IMR-90 (cell line): ENCODE measurements at regions not wholly inside any gene's neighbourhood (a gene's known extent, or its start where the extent isn't known, plus 50 kb on each side); places are given as distances from the start of the nearest gene placed in this dataset.

Experiments used
- ATAC-seq: fragments of 200-7000 bp; cut with Tn5 transposase; 2 replicates; pipeline ENCODE4 v1.9.1; 2020; ENCODE audit warnings: low read depth, mild to moderate bottlenecking, moderate library complexity
- BruUV-seq: library from RNA; stranded (reverse); fragments of 400-500 nt; replicated peaks from 2 replicates; lab custom pipeline; 2021; lab: Mats Ljungman, UMichigan
- CTCF ChIA-PET: fragments of 300-600 bp; formaldehyde crosslinking; extraction: SDS; loops from one replicate; lab custom pipeline; 2021; ENCODE audit warnings: antibody characterized with exemption; lab: Yijun Ruan, JAX
- POLR2A ChIA-PET: fragments of 300-600 bp; sonication (Branson Sonifier 250); formaldehyde crosslinking; loops from one replicate; lab custom pipeline; 2022; ENCODE audit warnings: antibody characterized with exemption; ENCODE audit not compliant: unreplicated experiment; lab: Charles Lee
- DNase-seq: peaks from one replicate; pipeline ENCODE4 v3.0.0; 2013
- H2AFZ ChIP-seq: replicated peaks from 2 replicates; pipeline ENCODE3; 2013; ENCODE audit warnings: low read length, mild to moderate bottlenecking; ENCODE audit not compliant: poor library complexity
- H2AK5ac ChIP-seq: 2 replicates; pipeline ENCODE4 v1.6.1; 2013; ENCODE audit warnings: low read depth, low read length, inconsistent platforms
- H2AK9ac ChIP-seq: replicated peaks from 2 replicates; pipeline ENCODE3; 2013; ENCODE audit warnings: mild to moderate bottlenecking, low read depth, low read length, moderate library complexity; ENCODE audit not compliant: poor library complexity
- H2BK120ac ChIP-seq: 2 replicates; pipeline ENCODE4 v1.6.1; 2013; ENCODE audit warnings: low read depth, low read length, inconsistent platforms
- H2BK15ac ChIP-seq: 3 replicates; pipeline ENCODE4 v1.6.1; 2013; ENCODE audit warnings: low read depth, low read length, inconsistent platforms
- H2BK20ac ChIP-seq: 2 replicates; pipeline ENCODE4 v1.6.1; 2013; ENCODE audit warnings: low read depth, mild to moderate bottlenecking, inconsistent platforms, low read length, moderate library complexity
- H2BK5ac ChIP-seq: 2 replicates; pipeline ENCODE4 v1.6.1; 2013; ENCODE audit warnings: mild to moderate bottlenecking, low read depth, low read length, inconsistent platforms; ENCODE audit not compliant: poor library complexity, severe bottlenecking
- H3K14ac ChIP-seq: replicated peaks from 2 replicates; pipeline ENCODE4 v1.6.1; 2013; ENCODE audit warnings: low read depth, low read length, inconsistent platforms
- H3K18ac ChIP-seq: 2 replicates; pipeline ENCODE4 v1.6.1; 2013; ENCODE audit warnings: low read depth, low read length, control low read depth
- H3K23ac ChIP-seq: 2 replicates; pipeline ENCODE4 v1.6.1; 2013; ENCODE audit warnings: low read depth, low read length, inconsistent platforms
- H3K27ac ChIP-seq: 2 replicates; pipeline ENCODE4 v1.5.1; 2013; ENCODE audit warnings: mild to moderate bottlenecking, control low read depth, low read length; ENCODE audit not compliant: insufficient read depth
- H3K27me3 ChIP-seq: 2 replicates; pipeline ENCODE4 v1.6.1; 2013; ENCODE audit warnings: low read length; ENCODE audit not compliant: control insufficient read depth, insufficient read depth
- H3K36me3 ChIP-seq: 2 replicates; pipeline ENCODE4 v1.6.1; 2013; ENCODE audit warnings: low read length, mixed read lengths; ENCODE audit not compliant: control insufficient read depth, insufficient read depth
- H3K4ac ChIP-seq: 2 replicates; pipeline ENCODE4 v1.6.1; 2013; ENCODE audit warnings: low read depth, low read length, inconsistent platforms
- H3K4me1 ChIP-seq: 2 replicates; pipeline ENCODE4 v1.6.1; 2013; ENCODE audit warnings: low read length, mixed read lengths; ENCODE audit not compliant: control insufficient read depth, insufficient read depth
- H3K4me2 ChIP-seq: 2 replicates; pipeline ENCODE4 v1.6.1; 2013; ENCODE audit warnings: low read depth, mild to moderate bottlenecking, control low read depth, low read length, moderate library complexity
- H3K4me3 ChIP-seq: 2 replicates; pipeline ENCODE4 v1.5.1; 2013; ENCODE audit warnings: low read depth, mild to moderate bottlenecking, control low read depth, low read length, moderate library complexity; ENCODE audit not compliant: insufficient read depth
- H3K56ac ChIP-seq: 2 replicates; pipeline ENCODE4 v1.6.1; 2013; ENCODE audit warnings: low read length, inconsistent platforms; ENCODE audit not compliant: insufficient read depth; ENCODE audit errors: extremely low read depth
- H3K79me1 ChIP-seq, 2 experiments: 2 replicates each; pipeline ENCODE4 v1.6.1; 2013; ENCODE audit warnings: low read length in 2 of 2, inconsistent platforms in 1 of 2, low read depth in 1 of 2
- H3K9ac ChIP-seq: 2 replicates; pipeline ENCODE4 v1.6.1; 2013; ENCODE audit warnings: low read depth, low read length, control low read depth
- H3K9me1 ChIP-seq: 2 replicates; pipeline ENCODE4 v1.6.1; 2013; ENCODE audit warnings: low read length, inconsistent platforms; ENCODE audit not compliant: insufficient read depth
- H3K9me3 ChIP-seq: 2 replicates; pipeline ENCODE4 v1.6.1; 2013; ENCODE audit warnings: low read length; ENCODE audit not compliant: control insufficient read depth, insufficient read depth
- H4K20me1 ChIP-seq: 2 replicates; pipeline ENCODE4 v1.6.1; 2013; ENCODE audit warnings: low read length, inconsistent platforms; ENCODE audit not compliant: insufficient read depth
- H4K5ac ChIP-seq: 2 replicates; pipeline ENCODE4 v1.6.1; 2013; ENCODE audit warnings: mild to moderate bottlenecking, low read depth, low read length, control low read depth
- H4K8ac ChIP-seq, 2 experiments: 2 replicates each; pipeline ENCODE4 v1.6.1; 2013; ENCODE audit warnings: low read depth in 2 of 2, low read length in 2 of 2, control low read depth in 1 of 2, inconsistent platforms in 1 of 2
- H4K91ac ChIP-seq: 2 replicates; pipeline ENCODE4 v1.6.1; 2013; ENCODE audit warnings: low read depth, low read length, inconsistent platforms; ENCODE audit not compliant: insufficient read depth
- BHLHE40 ChIP-seq: fragments of 150-350 bp; IDR thresholded peaks from 2 replicates; pipeline ENCODE4 v1.6.1; 2016; ENCODE audit warnings: mild to moderate bottlenecking, low read depth, low read length
- CEBPB ChIP-seq: IDR thresholded peaks from 2 replicates; pipeline ENCODE4 v1.6.1; 2012; ENCODE audit warnings: low read depth, low read length, improper control_type of control experiment
- ELK1 ChIP-seq: fragments of 150-350 bp; IDR thresholded peaks from 2 replicates; pipeline ENCODE4 v1.6.1; 2016; ENCODE audit warnings: low read depth, mild to moderate bottlenecking, low read length, moderate library complexity, borderline replicate concordance
- MAFK ChIP-seq: IDR thresholded peaks from 2 replicates; pipeline ENCODE4 v1.6.1; 2012; ENCODE audit warnings: low read depth, low read length, improper control_type of control experiment
- NFE2L2 ChIP-seq: fragments of 150-350 bp; IDR thresholded peaks from 2 replicates; pipeline ENCODE4 v1.6.1; 2016; ENCODE audit warnings: low read depth, mild to moderate bottlenecking, low read length
- WGBS, 2 experiments: methylation state at CpG; one replicate each; pipeline versions ENCODE4 v1.1.5 to v1.1.7; 2013; ENCODE audit warnings: missing lambda C conversion rate in 2 of 2; ENCODE audit not compliant: insufficient read length in 1 of 2; ENCODE audit errors: extremely low coverage in 2 of 2; 5-methylcytosine and 5-hydroxymethylcytosine counted together
- dilution Hi-C: fragments of 300-500 bp; cut with HindIII; formaldehyde crosslinking; loops from one replicate; pipeline ENCODE4 v1.14.3; 2018; ENCODE audit warnings: low sequenced_read_pairs; ENCODE audit not compliant: unreplicated experiment
- in situ Hi-C: fragments of 300-500 bp; cut with MboI; formaldehyde crosslinking; loops from 3 replicates; pipeline ENCODE4 v1.14.3; 2019; ENCODE audit warnings: low sequenced_read_pairs, inconsistent platforms, mixed read lengths
- intact Hi-C: fragments of 100-400 bp; cut with micrococcal nuclease; formaldehyde crosslinking; loops from 2 replicates; pipeline ENCODE4 v1.10.0; 2022

GRCh38 chr15:95149036-95149435 is 917.7 kb downstream of the MCTP2 start:
- H3K27ac ChIP-seq, result no peak overlapping the region
- no peaks in the 10 kb centered on the region for H3K27me3 ChIP-seq
- POLR2A ChIA-PET, result no interaction called here
- H3K56ac ChIP-seq, result no peak overlapping the region
- H2BK5ac ChIP-seq, result no peak overlapping the region
- TF ChIP-seq MAFK (no peak), CEBPB (no peak), ELK1 (no peak), NFE2L2 (no peak), BHLHE40 (no peak)
- H4K8ac ChIP-seq, result no peak overlapping the region
- no peak overlapping the region for H3K4ac ChIP-seq
- no peak overlapping the region for H3K14ac ChIP-seq
- intact Hi-C loops (no loop called here), in situ Hi-C loops (no loop called here), dilution Hi-C loops (no loop called here)
- no peak overlapping the region for H3K4me2 ChIP-seq
- no peak overlapping the region for H4K91ac ChIP-seq
- no peak for DNase-seq
- no peaks in the 10 kb centered on the region for H3K4me1 ChIP-seq
- H3K36me3 ChIP-seq, result no peaks in the 10 kb centered on the region
- H3K18ac ChIP-seq, result no peak overlapping the region
- H2AK9ac ChIP-seq, result no peak overlapping the region
- no peak for ATAC-seq
- H3K4me3 ChIP-seq, result no peak overlapping the region
- no peaks in the 10 kb centered on the region for H3K79me1 ChIP-seq
- no TSS peak for BruUV-seq
- H4K20me1 ChIP-seq, result no peaks in the 10 kb centered on the region
- no peak overlapping the region for H3K23ac ChIP-seq
- no peak overlapping the region for H2AFZ ChIP-seq
- no CpG with 5 or more reads among the region's 3 CpGs for WGBS, 2 experiments
- H2BK15ac ChIP-seq, result no peak overlapping the region
- H3K9ac ChIP-seq, result no peak overlapping the region
- H3K9me3 ChIP-seq, result no peaks in the 10 kb centered on the region
- no peak overlapping the region for H2BK120ac ChIP-seq
- CTCF ChIA-PET, result no interaction called here
- H2BK20ac ChIP-seq, result no peak overlapping the region
- no peak overlapping the region for H4K5ac ChIP-seq
- no peak overlapping the region for H2AK5ac ChIP-seq
- H3K9me1 ChIP-seq, result no peaks in the 10 kb centered on the region
